CD14-positive monocyte (primary cell): ENCODE measurements at regions not wholly inside any gene's neighbourhood (a gene's known extent, or its start where the extent isn't known, plus 50 kb on each side); places are given as distances from the start of the nearest gene placed in this dataset.

Source experiments
- DNase-seq, 3 donors: peaks; one replicate each; pipeline ENCODE4 v3.0.0-alpha.2; 2011 to 2022
- H2AFZ ChIP-seq: 2 replicates; pipeline ENCODE4 v1.6.0; 2012; ENCODE audit warnings: mild to moderate bottlenecking, low read depth, low read length, inconsistent platforms; ENCODE audit not compliant: insufficient read depth, poor library complexity, severe bottlenecking
- H3K27ac ChIP-seq, 2 donors: 1 replicate in 1 of 2; 2 replicates in 1 of 2; pipeline ENCODE4 v1.5.1; 2012 to 2013; ENCODE audit warnings: low read length in 2 of 2, control low read depth in 1 of 2, inconsistent platforms in 1 of 2, low read depth in 1 of 2, mild to moderate bottlenecking in 1 of 2
- H3K27me3 ChIP-seq, 2 donors: one replicate each; pipeline versions ENCODE4 v1.6.0 to v1.6.1; 2011 to 2013; ENCODE audit warnings: low read length in 2 of 2; ENCODE audit not compliant: control insufficient read depth in 2 of 2, insufficient read depth in 2 of 2
- H3K36me3 ChIP-seq, 2 donors: replicated peaks in 1 of 2; 1 replicate in 1 of 2; 2 replicates in 1 of 2; pipeline versions ENCODE4 v1.5.1 to v1.6.1; 2012 to 2013; ENCODE audit warnings: low read length in 2 of 2, control low read depth in 1 of 2, inconsistent platforms in 1 of 2, mild to moderate bottlenecking in 1 of 2; ENCODE audit not compliant: insufficient read depth in 2 of 2, control insufficient read depth in 1 of 2
- H3K4me1 ChIP-seq, 2 donors: 1 replicate in 1 of 2; 2 replicates in 1 of 2; pipeline versions ENCODE4 v1.5.1 to v1.6.1; 2012 to 2013; ENCODE audit warnings: low read length in 2 of 2, control low read depth in 1 of 2, inconsistent platforms in 1 of 2, mild to moderate bottlenecking in 1 of 2, moderate library complexity in 1 of 2; ENCODE audit not compliant: insufficient read depth in 2 of 2, control insufficient read depth in 1 of 2
- H3K4me2 ChIP-seq: replicated peaks from 2 replicates; pipeline ENCODE3; 2012; ENCODE audit warnings: low read length, moderate library complexity, mild to moderate bottlenecking; ENCODE audit not compliant: poor library complexity, severe bottlenecking; ENCODE audit errors: extremely low read depth
- H3K4me3 ChIP-seq, 3 experiments: fragments of 200-600 bp in 1 of 3; sonication (generic) in 1 of 3; replicated peaks in 1 of 3; 1 replicate in 2 of 3; 2 replicates in 1 of 3; pipeline ENCODE4 v1.5.1; 2011 to 2013; ENCODE audit warnings: low read length in 3 of 3, mild to moderate bottlenecking in 3 of 3, control low read depth in 2 of 3, low read depth in 2 of 3, inconsistent platforms in 1 of 3, moderate library complexity in 1 of 3
- H3K79me2 ChIP-seq: 2 replicates; pipeline ENCODE4 v1.6.0; 2012; ENCODE audit warnings: mild to moderate bottlenecking, control low read depth, inconsistent platforms, low read length, moderate library complexity; ENCODE audit not compliant: insufficient read depth
- H3K9ac ChIP-seq: 2 replicates; pipeline ENCODE4 v1.6.0; 2017; ENCODE audit warnings: low read length, mild to moderate bottlenecking; ENCODE audit not compliant: insufficient read depth, poor library complexity, severe bottlenecking
- H3K9me3 ChIP-seq, 2 donors: replicated peaks in 1 of 2; 1 replicate in 1 of 2; 2 replicates in 1 of 2; pipeline versions ENCODE4 v1.5.1 to v1.6.1; 2012 to 2013; ENCODE audit warnings: low read length in 2 of 2, control low read depth in 1 of 2; ENCODE audit not compliant: control insufficient read depth in 1 of 2, insufficient read depth in 1 of 2
- H4K20me1 ChIP-seq: 2 replicates; pipeline ENCODE4 v1.6.0; 2012; ENCODE audit warnings: mild to moderate bottlenecking, low read length, control low read depth, moderate library complexity; ENCODE audit not compliant: insufficient read depth
- H3K27ac Mint-ChIP-seq, 7 donors: one replicate each; pipeline ENCODE4 v1.8.0; 2020; ENCODE audit warnings: mild to moderate bottlenecking in 7 of 7, mixed read lengths in 7 of 7, moderate library complexity in 6 of 7, inconsistent platforms in 2 of 7
- H3K27me3 Mint-ChIP-seq, 3 donors: one replicate each; pipeline ENCODE4 v1.8.0; 2021 to 2022; ENCODE audit warnings: low read depth in 3 of 3, mild to moderate bottlenecking in 3 of 3, mixed read lengths in 3 of 3, moderate library complexity in 3 of 3, inconsistent platforms in 1 of 3
- H3K36me3 Mint-ChIP-seq, 2 donors: one replicate each; pipeline ENCODE4 v1.8.0; 2020; ENCODE audit warnings: mixed read lengths in 2 of 2, inconsistent platforms in 1 of 2, mild to moderate bottlenecking in 1 of 2
- H3K4me1 Mint-ChIP-seq: one replicate; pipeline ENCODE4 v1.8.0; 2020; ENCODE audit warnings: mild to moderate bottlenecking, mixed read lengths
- H3K4me3 Mint-ChIP-seq, 2 donors: one replicate each; pipeline ENCODE4 v1.8.0; 2020; ENCODE audit warnings: mild to moderate bottlenecking in 2 of 2, mixed read lengths in 2 of 2, moderate library complexity in 1 of 2
- H3K9me3 Mint-ChIP-seq, 7 donors: one replicate each; pipeline ENCODE4 v1.8.0; 2020 to 2022; ENCODE audit warnings: mixed read lengths in 7 of 7, mild to moderate bottlenecking in 6 of 7, moderate library complexity in 6 of 7, inconsistent platforms in 2 of 7
- CTCF ChIP-seq: fragments of 200-600 bp; IDR thresholded peaks from one replicate; pipeline ENCODE4 v1.8.0; 2022; ENCODE audit warnings: antibody characterized with exemption, mild to moderate bottlenecking
- WGBS: methylation state at CpG from one replicate; pipeline ENCODE4 v1.1.5; 2013; ENCODE audit warnings: missing lambda C conversion rate; ENCODE audit not compliant: insufficient coverage; 5-methylcytosine and 5-hydroxymethylcytosine counted together
- intact Hi-C, 2 donors: fragments of 100-400 bp; cut with micrococcal nuclease; formaldehyde crosslinking; loops; one replicate each; pipeline versions ENCODE4 v1.15.0 to v1.15.1; 2023

- Histone ChIP-seq H3K27me3 (no peaks in the 10 kb centered on the region), H2AFZ (no peak overlapping the region), H3K79me2 (no peaks in the 10 kb centered on the region), H3K27ac (no peak overlapping the region), H3K9me3 (no peaks in the 10 kb centered on the region), H3K9ac (no peak overlapping the region), H4K20me1 (no peaks in the 10 kb centered on the region), H3K4me2 (no peak overlapping the region), H3K4me3 (no peak overlapping the region), H3K4me1 (no peaks in the 10 kb centered on the region), H3K36me3 (no peaks in the 10 kb centered on the region)
- Mint-ChIP-seq H3K9me3 (peaks cover 0 to 3% (median 0%) of the 10 kb centered on the region in 7 donors), H3K4me1 (no peaks in the 10 kb centered on the region), H3K36me3 (no peaks in the 10 kb centered on the region), H3K4me3 (no peak overlapping the region), H3K27me3 (peaks cover 2 to 5% (median 4%) of the 10 kb centered on the region in 3 donors), H3K27ac (peak overlapping the region in 1 of 7 donors; percentile 64)
- intact Hi-C loops, result no loop called here
- TF ChIP-seq CTCF, result no peak
- 96% methylated on average over 3 of the region's 10 CpGs for WGBS
- no peak for DNase-seq
Measured at GRCh38 chr10:78225594-78225993, 191.9 kb downstream of the RPS24 start.

- no peak overlapping the region for H3K4me3 Mint-ChIP-seq
Measured at GRCh38 chr10:78229489-78229888, 195.8 kb downstream of the RPS24 start.

More at GRCh38 chr10:78229489-78229888, 195.8 kb downstream of the RPS24 start:
- H2AFZ ChIP-seq, result no peak overlapping the region
- no peak overlapping the region for H3K4me2 ChIP-seq
- Mint-ChIP-seq H3K36me3 (no peaks in the 10 kb centered on the region), H3K4me1 (no peaks in the 10 kb centered on the region), H3K9me3 (peaks cover 0 to 1% (median 0%) of the 10 kb centered on the region in 7 donors), H3K27me3 (peaks cover 2 to 8% (median 5%) of the 10 kb centered on the region in 3 donors), H3K27ac (peak overlapping the region in 1 of 7 donors; percentile 32)
- H4K20me1 ChIP-seq, result no peaks in the 10 kb centered on the region
- H3K4me1 ChIP-seq, result no peaks in the 10 kb centered on the region
- H3K9ac ChIP-seq, result no peak overlapping the region
- no peak for TF ChIP-seq CTCF
- no peak for DNase-seq
- H3K27me3 ChIP-seq, result no peaks in the 10 kb centered on the region
- no peaks in the 10 kb centered on the region for H3K36me3 ChIP-seq
- no peak overlapping the region for H3K4me3 ChIP-seq
- WGBS, result 100% methylated on average over 3 of the region's 9 CpGs
- intact Hi-C loops, result no loop called here
- H3K27ac ChIP-seq, result no peak overlapping the region
- H3K9me3 ChIP-seq, result no peaks in the 10 kb centered on the region
- no peaks in the 10 kb centered on the region for H3K79me2 ChIP-seq
